ENCODE measurements at regions not wholly inside any gene's neighbourhood (a gene's known extent, or its start where the extent isn't known, plus 50 kb on each side); places are given as distances from the start of the nearest gene placed in this dataset.

- H3K27ac ChIP-seq = no peak overlapping the region
- H3K9me3 ChIP-seq = no peaks in the 10 kb centered on the region
- H3K27me3 ChIP-seq = no peaks in the 10 kb centered on the region
- no peaks in the 10 kb centered on the region for H3K36me3 ChIP-seq
- no peak overlapping the region for H3K4me3 ChIP-seq
- H3K4me1 ChIP-seq = no peaks in the 10 kb centered on the region
- intact Hi-C loops (cut with DNase I) = no loop called here
- DNase-seq (ENCODE audit: extremely low spot score in 2 of 2) = no peak
- TF ChIP-seq POLR2A (IDR thresholded peaks at IDR 0.05) = no peak
These were observed 417.9 kb downstream of the ANKRD7 start for GRCh38 chr7:118642396-118642795.

- H3K27ac ChIP-seq = no peak overlapping the region
- no peak for DNase-seq (ENCODE audit: extremely low spot score in 2 of 2)
- H3K9me3 ChIP-seq = no peaks in the 10 kb centered on the region
- intact Hi-C loops (cut with DNase I) = no loop called here
- no peaks in the 10 kb centered on the region for H3K4me1 ChIP-seq
- no peaks in the 10 kb centered on the region for H3K36me3 ChIP-seq
- no peak for TF ChIP-seq POLR2AphosphoS5 (IDR thresholded peaks at IDR 0.05; ENCODE audit: insufficient read depth in 1 of 2, low read depth in 1 of 2)
- no peak for TF ChIP-seq CTCF (IDR thresholded peaks at IDR 0.05)
- TF ChIP-seq POLR2A (IDR thresholded peaks at IDR 0.05) = no peak
- no peaks in the 10 kb centered on the region for H3K27me3 ChIP-seq
- H3K4me3 ChIP-seq = no peak overlapping the region
These were observed 419.8 kb downstream of the ANKRD7 start for GRCh38 chr7:118644346-118644745.

GRCh38 chr7:118648002-118648401 is 423.5 kb downstream of the ANKRD7 start:
- no peaks in the 10 kb centered on the region for H3K27me3 ChIP-seq

GRCh38 chr7:118657391-118658005 is 433.0 kb downstream of the ANKRD7 start:
- Histone ChIP-seq H3K36me3 (no peaks in the 10 kb centered on the region), H3K4me1 (no peaks in the 10 kb centered on the region), H3K9me3 (no peaks in the 10 kb centered on the region), H3K27ac (no peak overlapping the region), H3K27me3 (no peaks in the 10 kb centered on the region), H3K4me3 (no peak overlapping the region)
- intact Hi-C loops (cut with DNase I) = no loop called here
- TF ChIP-seq POLR2A (IDR thresholded peaks at IDR 0.05) (no peak), POLR2AphosphoS5 (IDR thresholded peaks at IDR 0.05; ENCODE audit: insufficient read depth in 1 of 2, low read depth in 1 of 2) (no peak), CTCF (IDR thresholded peaks at IDR 0.05) (no peak)
- no peak for DNase-seq (ENCODE audit: extremely low spot score in 2 of 2)

More at GRCh38 chr7:118648002-118648401, 423.5 kb downstream of the ANKRD7 start:
- H3K27ac ChIP-seq = no peak overlapping the region
- H3K9me3 ChIP-seq = no peaks in the 10 kb centered on the region
- intact Hi-C loops (cut with DNase I) = no loop called here
- H3K4me3 ChIP-seq = no peak overlapping the region
- TF ChIP-seq POLR2A (IDR thresholded peaks at IDR 0.05) (no peak), CTCF (IDR thresholded peaks at IDR 0.05) (no peak), POLR2AphosphoS5 (IDR thresholded peaks at IDR 0.05; ENCODE audit: insufficient read depth in 1 of 2, low read depth in 1 of 2) (no peak)
- no peaks in the 10 kb centered on the region for H3K4me1 ChIP-seq
- H3K36me3 ChIP-seq = no peaks in the 10 kb centered on the region
- DNase-seq (ENCODE audit: extremely low spot score in 2 of 2) = no peak

GRCh38 chr7:118662266-118662665 is 437.8 kb downstream of the ANKRD7 start:
- H3K27me3 ChIP-seq = no peaks in the 10 kb centered on the region
- intact Hi-C loops (cut with DNase I) = no loop called here
- DNase-seq (ENCODE audit: extremely low spot score in 2 of 2) = no peak
- H3K4me1 ChIP-seq = no peaks in the 10 kb centered on the region
- no peak overlapping the region for H3K4me3 ChIP-seq
- TF ChIP-seq POLR2A (IDR thresholded peaks at IDR 0.05) (no peak), POLR2AphosphoS5 (IDR thresholded peaks at IDR 0.05; ENCODE audit: insufficient read depth in 1 of 2, low read depth in 1 of 2) (no peak), CTCF (IDR thresholded peaks at IDR 0.05) (no peak)
- H3K9me3 ChIP-seq = no peaks in the 10 kb centered on the region
- no peak overlapping the region for H3K27ac ChIP-seq
- no peaks in the 10 kb centered on the region for H3K36me3 ChIP-seq

Measured in vagina (tissue), 2 donors.